HEK293T (cell line): ENCODE measurements at regions not wholly inside any gene's neighbourhood (a gene's known extent, or its start where the extent isn't known, plus 50 kb on each side); places are given as distances from the start of the nearest gene placed in this dataset.

ENCODE experiments used
- CTCF ChIA-PET: fragments of 350-600 bp; formaldehyde crosslinking; extraction: SDS; loops from one replicate; lab custom pipeline; 2021; ENCODE audit warnings: antibody characterized with exemption, inconsistent platforms; lab: Yijun Ruan, JAX
- POLR2A ChIA-PET: fragments of 350-600 bp; formaldehyde crosslinking; extraction: SDS; loops from one replicate; lab custom pipeline; 2020; ENCODE audit warnings: antibody characterized with exemption, inconsistent platforms; lab: Yijun Ruan, JAX
- DNase-seq: peaks from one replicate; pipeline ENCODE4 v3.0.0; 2012; ENCODE audit warnings: mixed read lengths; ENCODE audit errors: extremely low spot score
- ARNT ChIP-seq: fragments of 450-650 bp; IDR thresholded peaks from 2 replicates; pipeline ENCODE4 v1.6.1; 2017; ENCODE audit warnings: mild to moderate bottlenecking
- BHLHE40 ChIP-seq: fragments of 450-650 bp; IDR thresholded peaks from 2 replicates; pipeline ENCODE4 v1.6.1; 2016; ENCODE audit warnings: mild to moderate bottlenecking, moderate library complexity, borderline replicate concordance
- CTBP1 ChIP-seq: fragments of 450-650 bp; IDR thresholded peaks from 2 replicates; pipeline ENCODE4 v1.6.1; 2016; ENCODE audit warnings: borderline replicate concordance
- ELF4 ChIP-seq: fragments of 450-650 bp; IDR thresholded peaks from 2 replicates; pipeline ENCODE4 v1.6.1; 2017; ENCODE audit warnings: antibody characterized with exemption
- FOXA1 ChIP-seq: fragments of 450-650 bp; IDR thresholded peaks from 2 replicates; pipeline ENCODE4 v1.6.1; 2016; ENCODE audit warnings: mild to moderate bottlenecking
- FOXK2 ChIP-seq: fragments of 450-650 bp; IDR thresholded peaks from 2 replicates; pipeline ENCODE4 v1.6.1; 2016; ENCODE audit warnings: mild to moderate bottlenecking
- FOXM1 ChIP-seq: fragments of 450-650 bp; IDR thresholded peaks from 2 replicates; pipeline ENCODE4 v1.6.1; 2017; ENCODE audit warnings: mild to moderate bottlenecking, borderline replicate concordance
- HDGF ChIP-seq: fragments of 450-650 bp; IDR thresholded peaks from 2 replicates; pipeline ENCODE4 v1.6.1; 2017; ENCODE audit warnings: antibody characterized with exemption, borderline replicate concordance
- L3MBTL2 ChIP-seq: fragments of 450-650 bp; conservative IDR thresholded peaks from 2 replicates; pipeline ENCODE4 v1.6.1; 2016; ENCODE audit warnings: mild to moderate bottlenecking
- LEF1 ChIP-seq: fragments of 450-650 bp; IDR thresholded peaks from 2 replicates; pipeline ENCODE4 v1.6.1; 2017; ENCODE audit warnings: mild to moderate bottlenecking, borderline replicate concordance
- NFRKB ChIP-seq: fragments of 450-650 bp; IDR thresholded peaks from 2 replicates; pipeline ENCODE4 v1.6.1; 2016; ENCODE audit warnings: mild to moderate bottlenecking, moderate library complexity
- PKNOX1 ChIP-seq: fragments of 450-650 bp; IDR thresholded peaks from 2 replicates; pipeline ENCODE4 v1.6.1; 2016
- SP1 ChIP-seq: fragments of 450-650 bp; IDR thresholded peaks from 2 replicates; pipeline ENCODE4 v1.6.1; 2017
- SUZ12 ChIP-seq: fragments of 450-650 bp; IDR thresholded peaks from 2 replicates; pipeline ENCODE4 v1.6.1; 2016; ENCODE audit warnings: mild to moderate bottlenecking
- TARDBP ChIP-seq: fragments of 450-650 bp; IDR thresholded peaks from 2 replicates; pipeline ENCODE4 v1.6.1; 2016
- ZNF384 ChIP-seq: fragments of 450-650 bp; IDR thresholded peaks from 2 replicates; pipeline ENCODE4 v1.6.1; 2016

- CTCF ChIA-PET: no interaction called here
- DNase-seq: no peak
- TF ChIP-seq SUZ12: no peak
- TF ChIP-seq LEF1: no peak
- POLR2A ChIA-PET: interaction anchor here (0.6 kb wide), 1 partner anchor 704 kb away, joined by 3 read pairs; no protein-coding TSS in a partner anchor
Observed at GRCh38 chr11:57126766-57127400, 54.9 kb upstream of the LRRC55 start.

GRCh38 chr11:57131080-57131790 lies 50.5 kb upstream of the LRRC55 start:
- CTCF ChIA-PET: interaction anchor here (1.5 to 2.4 kb wide), 2 partner anchors 118 to 121 kb away, joined by 4 to 22 read pairs; no protein-coding TSS in a partner anchor
- TF ChIP-seq LEF1 (no peak), ELF4 (no peak), FOXK2 (no peak), FOXM1 (no peak), PKNOX1 (no peak), FOXA1 (no peak), SUZ12 (no peak), NFRKB (no peak), SP1 (no peak), HDGF (no peak), BHLHE40 (no peak), ZNF384 (no peak), TARDBP (no peak), L3MBTL2 (no peak), ARNT (no peak), CTBP1 (no peak)
- peak; percentile 15 for DNase-seq
- POLR2A ChIA-PET: no interaction called here
